ENCODE measurements at regions not wholly inside any gene's neighbourhood (a gene's known extent, or its start where the extent isn't known, plus 50 kb on each side); places are given as distances from the start of the nearest gene placed in this dataset.
"Not testable (repeated sequence)": the region's sequence is repeated elsewhere in the genome, so short reads cannot be mapped to it uniquely, and the experiment has no call there.

DNA sequence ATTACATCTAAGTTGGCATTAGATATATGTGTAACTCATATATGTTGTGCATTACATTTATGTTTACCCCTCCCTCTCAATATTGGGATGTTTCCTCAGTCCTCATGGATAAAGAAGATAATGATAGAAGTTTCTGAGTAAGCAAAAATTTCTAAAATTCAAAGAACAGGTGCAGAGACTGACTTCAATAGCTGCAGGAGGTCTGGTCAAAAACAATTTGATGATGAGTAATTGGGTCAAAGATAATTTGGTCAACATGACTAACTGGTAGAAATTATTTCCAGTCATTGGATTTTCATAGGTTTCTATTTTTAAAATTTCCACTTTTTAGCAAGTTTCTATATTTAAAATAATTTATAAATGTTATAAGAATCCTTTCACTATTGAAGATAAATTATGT is 1130.9 kb upstream of the SLC39A10 start:
- Histone ChIP-seq H3K36me3 (ENCODE audit: insufficient read depth, low read length) (no peaks in the 10 kb centered on the region), H3K27ac (ENCODE audit: low read depth, low read length) (no peak overlapping the region), H3K4me1 (ENCODE audit: insufficient read depth, low read length) (no peaks in the 10 kb centered on the region), H3K9me3 (ENCODE audit: insufficient read depth, low read depth, low read length) (no peaks in the 10 kb centered on the region), H3K9ac (ENCODE audit: low read depth, low read length) (no peak overlapping the region), H3K27me3 (ENCODE audit: insufficient read depth, low read length) (no peaks in the 10 kb centered on the region), H3K4me3 (ENCODE audit: low read length) (no peak overlapping the region)

DNA sequence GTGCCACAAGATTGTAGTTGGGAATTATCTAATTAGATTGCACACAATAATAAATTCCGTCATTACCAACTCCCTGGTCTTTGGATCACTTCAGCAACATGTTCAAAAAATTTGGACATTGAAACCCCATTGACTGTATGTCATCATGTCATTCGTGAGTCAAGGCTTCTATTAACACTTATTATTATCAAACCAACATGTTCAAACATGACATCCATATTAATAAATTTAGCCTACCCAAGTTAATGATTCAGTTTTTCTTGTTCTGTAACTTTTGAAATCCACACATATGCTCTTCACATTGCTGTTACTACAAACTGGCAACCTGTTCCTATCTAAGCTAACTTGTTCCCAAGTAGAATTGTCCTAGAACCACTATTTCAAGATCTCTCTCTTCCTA is 1142.7 kb upstream of the SLC39A10 start:
- WGBS = 94% methylated on average over 2 of the region's 2 CpGs

DNA sequence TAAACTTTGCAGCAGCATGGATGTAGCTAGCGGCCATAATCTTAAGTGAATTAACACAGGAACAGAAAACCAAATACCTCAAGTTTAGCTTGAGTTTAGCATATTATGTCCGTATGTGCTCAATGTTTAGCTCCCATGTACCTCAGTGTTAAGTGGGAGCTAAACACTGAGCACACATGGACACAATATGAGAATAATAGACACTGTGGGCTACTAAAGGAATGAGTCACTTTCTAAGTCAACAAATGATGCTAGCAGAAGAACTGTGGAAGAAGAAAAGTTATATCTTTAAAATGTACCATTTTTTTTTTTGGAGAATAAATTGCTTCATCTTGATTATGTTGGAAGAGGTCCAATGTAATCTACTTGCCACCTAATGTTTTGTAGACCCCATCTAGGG is 1146.0 kb upstream of the SLC39A10 start:
- not testable (repeated sequence) for H3K9ac ChIP-seq (ENCODE audit: low read depth, low read length); H3K4me3 ChIP-seq (ENCODE audit: low read length); H3K36me3 ChIP-seq (ENCODE audit: insufficient read depth, low read length); H3K27ac ChIP-seq (ENCODE audit: low read depth, low read length); H3K27me3 ChIP-seq (ENCODE audit: insufficient read depth, low read length); H3K9me3 ChIP-seq (ENCODE audit: insufficient read depth, low read depth, low read length); H3K4me1 ChIP-seq (ENCODE audit: insufficient read depth, low read length)
- 100% methylated on average over 2 of the region's 2 CpGs for WGBS

More for the DNA sequence above, 1142.7 kb upstream of the SLC39A10 start:
- Histone ChIP-seq H3K9me3 (ENCODE audit: insufficient read depth, low read depth, low read length) (no peaks in the 10 kb centered on the region), H3K4me3 (ENCODE audit: low read length) (no peak overlapping the region), H3K4me1 (ENCODE audit: insufficient read depth, low read length) (no peaks in the 10 kb centered on the region), H3K36me3 (ENCODE audit: insufficient read depth, low read length) (no peaks in the 10 kb centered on the region), H3K9ac (ENCODE audit: low read depth, low read length) (no peak overlapping the region), H3K27ac (ENCODE audit: low read depth, low read length) (no peak overlapping the region), H3K27me3 (ENCODE audit: insufficient read depth, low read length) (no peaks in the 10 kb centered on the region)

DNA sequence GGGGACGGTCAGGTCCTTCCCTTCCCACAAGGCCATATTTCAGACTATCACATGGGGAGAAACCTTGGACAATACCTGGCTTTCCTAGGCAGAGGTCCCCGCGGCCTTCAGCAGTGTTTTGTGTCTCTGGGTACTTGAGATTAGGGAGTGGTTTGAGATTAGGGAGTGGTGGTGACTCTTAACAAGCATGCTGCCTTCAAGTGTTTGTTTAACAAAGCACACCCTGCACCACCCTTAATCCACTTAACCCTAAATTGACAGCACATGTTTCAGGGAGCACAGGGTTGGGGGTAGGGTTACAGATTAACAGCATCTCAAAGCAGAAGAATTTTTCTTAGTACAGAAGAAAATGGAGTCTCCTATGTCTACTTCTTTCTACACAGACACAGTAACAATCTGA is 1152.2 kb upstream of the SLC39A10 start:
- not testable (repeated sequence) for H3K9ac ChIP-seq (ENCODE audit: low read depth, low read length); H3K27ac ChIP-seq (ENCODE audit: low read depth, low read length)
- 48% methylated on average over 3 of the region's 3 CpGs for WGBS

DNA sequence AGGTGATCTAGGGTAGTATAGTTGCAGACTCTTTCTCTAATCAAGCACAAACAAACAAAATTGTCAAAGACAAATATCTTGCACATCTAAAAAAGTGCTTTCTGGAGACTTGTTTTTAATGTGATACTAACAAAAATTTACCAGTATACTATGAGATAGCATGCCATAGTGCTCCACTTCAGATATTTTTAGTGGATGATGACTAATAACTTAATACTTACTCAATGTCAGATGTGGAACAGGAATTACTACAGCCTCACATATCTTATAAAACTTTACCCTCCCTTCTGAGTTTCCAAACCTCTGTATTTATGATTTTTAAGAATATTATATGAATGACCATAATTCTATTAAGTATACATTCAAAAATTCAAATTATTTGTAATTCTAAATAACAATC is 1162.0 kb upstream of the SLC39A10 start:
- no peaks in the 10 kb centered on the region for H3K4me1 ChIP-seq (ENCODE audit: insufficient read depth, low read length)
- no peaks in the 10 kb centered on the region for H3K36me3 ChIP-seq (ENCODE audit: insufficient read depth, low read length)
- H3K27me3 ChIP-seq (ENCODE audit: insufficient read depth, low read length) = no peaks in the 10 kb centered on the region
- H3K4me3 ChIP-seq (ENCODE audit: low read length) = no peak overlapping the region
- H3K9ac ChIP-seq (ENCODE audit: low read depth, low read length) = no peak overlapping the region
- no peaks in the 10 kb centered on the region for H3K9me3 ChIP-seq (ENCODE audit: insufficient read depth, low read depth, low read length)
- H3K27ac ChIP-seq (ENCODE audit: low read depth, low read length) = no peak overlapping the region

More for the DNA sequence above, 1152.2 kb upstream of the SLC39A10 start:
- H3K9me3 ChIP-seq (ENCODE audit: insufficient read depth, low read depth, low read length); H3K36me3 ChIP-seq (ENCODE audit: insufficient read depth, low read length); H3K4me3 ChIP-seq (ENCODE audit: low read length); H3K4me1 ChIP-seq (ENCODE audit: insufficient read depth, low read length); H3K27me3 ChIP-seq (ENCODE audit: insufficient read depth, low read length): not testable (repeated sequence)

DNA sequence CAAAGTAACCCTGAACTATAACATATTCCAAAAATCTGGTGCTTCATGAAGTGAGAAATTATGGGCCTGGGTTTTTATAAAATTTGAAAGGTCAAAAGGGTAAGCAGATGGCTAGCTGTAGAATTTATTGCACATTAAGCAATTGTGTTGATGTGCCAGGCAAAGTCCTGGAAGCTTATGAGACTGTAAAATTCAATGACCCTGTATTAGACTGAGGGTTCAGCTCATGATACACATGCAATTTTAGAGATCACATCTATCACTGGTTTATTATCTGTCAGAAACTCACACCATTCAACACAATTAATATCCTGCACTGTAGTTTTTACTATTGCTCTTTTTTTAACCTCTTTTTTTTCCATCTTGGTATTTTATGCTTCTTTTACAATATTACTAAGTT is 1162.6 kb upstream of the SLC39A10 start:
- H3K36me3 ChIP-seq (ENCODE audit: insufficient read depth, low read length) = no peaks in the 10 kb centered on the region
- no peaks in the 10 kb centered on the region for H3K27me3 ChIP-seq (ENCODE audit: insufficient read depth, low read length)
- no peak overlapping the region for H3K27ac ChIP-seq (ENCODE audit: low read depth, low read length)
- no peaks in the 10 kb centered on the region for H3K9me3 ChIP-seq (ENCODE audit: insufficient read depth, low read depth, low read length)
- H3K9ac ChIP-seq (ENCODE audit: low read depth, low read length) = no peak overlapping the region
- H3K4me1 ChIP-seq (ENCODE audit: insufficient read depth, low read length) = no peaks in the 10 kb centered on the region
- H3K4me3 ChIP-seq (ENCODE audit: low read length) = no peak overlapping the region

DNA sequence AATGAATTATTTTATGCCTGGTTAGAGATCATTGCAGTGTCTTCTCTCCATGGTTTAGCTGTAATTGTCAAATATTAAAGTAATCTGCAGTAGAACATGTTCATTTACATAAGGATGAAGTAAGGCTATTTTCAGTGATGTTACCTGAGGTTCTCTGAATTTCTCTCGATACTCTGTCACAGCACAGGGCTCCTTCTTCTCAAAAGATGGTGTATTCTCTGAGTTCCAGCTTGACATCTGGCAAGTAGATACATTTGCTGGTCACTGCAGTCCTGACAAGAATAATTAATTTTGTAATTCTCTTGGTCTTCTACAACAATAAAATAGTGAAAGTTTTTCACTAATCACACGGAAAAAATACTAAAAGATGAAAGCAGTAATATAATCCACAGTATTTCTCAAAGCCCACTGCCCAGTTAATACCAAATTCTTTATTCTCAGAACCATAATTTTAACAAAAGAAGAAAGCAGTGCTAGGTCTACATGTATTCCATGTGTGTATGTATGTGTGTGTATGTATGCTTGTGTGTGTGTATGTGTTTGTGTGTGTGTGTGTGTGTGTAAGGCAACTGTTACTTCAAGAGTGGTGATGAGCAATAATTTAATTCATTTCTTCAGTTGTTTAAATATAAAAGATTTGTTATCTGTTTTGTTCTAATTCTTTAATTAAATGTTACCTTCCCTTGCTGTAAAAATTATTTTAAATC is 1165.5 kb upstream of the SLC39A10 start:
- no peak overlapping the region for H3K9ac ChIP-seq (ENCODE audit: low read depth, low read length)
- H3K4me1 ChIP-seq (ENCODE audit: insufficient read depth, low read length) = no peaks in the 10 kb centered on the region
- no peaks in the 10 kb centered on the region for H3K27me3 ChIP-seq (ENCODE audit: insufficient read depth, low read length)
- H3K9me3 ChIP-seq (ENCODE audit: insufficient read depth, low read depth, low read length) = no peaks in the 10 kb centered on the region
- no peak overlapping the region for H3K4me3 ChIP-seq (ENCODE audit: low read length)
- no peak overlapping the region for H3K27ac ChIP-seq (ENCODE audit: low read depth, low read length)
- 69% methylated on average over 2 of the region's 2 CpGs for WGBS
- no peaks in the 10 kb centered on the region for H3K36me3 ChIP-seq (ENCODE audit: insufficient read depth, low read length)

DNA sequence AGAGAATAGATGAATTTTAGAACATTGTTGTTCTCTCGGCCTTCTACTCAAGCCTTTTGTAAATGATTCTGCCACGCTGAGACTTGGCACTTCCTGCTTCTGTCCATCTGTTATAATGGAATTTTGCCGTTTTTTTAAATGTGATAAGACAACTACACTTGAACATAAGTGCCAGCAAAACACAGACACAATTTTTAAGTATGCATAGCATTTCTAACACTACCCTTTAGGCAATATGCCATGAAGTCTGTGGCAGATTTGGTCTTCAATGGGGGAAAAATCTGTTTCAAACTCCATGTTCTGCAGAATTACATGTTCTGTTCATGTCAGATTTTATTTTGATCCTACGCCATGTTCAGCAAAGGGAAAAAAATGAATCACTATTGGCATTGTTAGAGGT is 1170.7 kb upstream of the SLC39A10 start:
- 93% methylated on average over 4 of the region's 4 CpGs for WGBS
- H3K9me3 ChIP-seq (ENCODE audit: insufficient read depth, low read depth, low read length) = no peaks in the 10 kb centered on the region

DNA sequence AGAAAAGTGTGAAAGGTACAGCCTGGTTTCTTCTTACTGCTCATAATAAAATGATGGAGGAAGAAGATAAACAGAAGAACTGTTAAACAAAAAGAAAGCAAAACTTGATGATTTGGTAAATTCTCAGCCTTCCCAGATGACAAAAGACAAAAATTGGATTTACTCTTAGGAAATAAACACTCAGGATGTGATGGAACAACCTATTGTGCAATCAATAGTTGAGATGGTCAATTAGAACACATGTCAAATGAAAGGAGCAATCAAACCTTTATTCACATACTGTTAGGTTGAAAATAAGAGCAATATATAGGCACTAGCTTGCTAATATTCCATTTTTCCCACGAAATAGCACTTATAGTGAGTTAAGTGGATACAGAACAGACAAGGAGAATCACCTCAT is 1174.0 kb upstream of the SLC39A10 start:
- H3K9me3 ChIP-seq (ENCODE audit: insufficient read depth, low read depth, low read length) = no peaks in the 10 kb centered on the region
- no peaks in the 10 kb centered on the region for H3K27me3 ChIP-seq (ENCODE audit: insufficient read depth, low read length)
- H3K4me3 ChIP-seq (ENCODE audit: low read length) = no peak overlapping the region
- H3K4me1 ChIP-seq (ENCODE audit: insufficient read depth, low read length) = no peaks in the 10 kb centered on the region
- WGBS = no CpG with 5 or more reads among the region's 1 CpG
- H3K27ac ChIP-seq (ENCODE audit: low read depth, low read length) = no peak overlapping the region
- H3K9ac ChIP-seq (ENCODE audit: low read depth, low read length) = no peak overlapping the region
- no peaks in the 10 kb centered on the region for H3K36me3 ChIP-seq (ENCODE audit: insufficient read depth, low read length)

More for the DNA sequence above, 1170.7 kb upstream of the SLC39A10 start:
- no peak overlapping the region for H3K9ac ChIP-seq (ENCODE audit: low read depth, low read length)
- H3K4me1 ChIP-seq (ENCODE audit: insufficient read depth, low read length) = no peaks in the 10 kb centered on the region
- H3K4me3 ChIP-seq (ENCODE audit: low read length) = no peak overlapping the region
- H3K36me3 ChIP-seq (ENCODE audit: insufficient read depth, low read length) = no peaks in the 10 kb centered on the region
- no peak overlapping the region for H3K27ac ChIP-seq (ENCODE audit: low read depth, low read length)
- no peaks in the 10 kb centered on the region for H3K27me3 ChIP-seq (ENCODE audit: insufficient read depth, low read length)

DNA sequence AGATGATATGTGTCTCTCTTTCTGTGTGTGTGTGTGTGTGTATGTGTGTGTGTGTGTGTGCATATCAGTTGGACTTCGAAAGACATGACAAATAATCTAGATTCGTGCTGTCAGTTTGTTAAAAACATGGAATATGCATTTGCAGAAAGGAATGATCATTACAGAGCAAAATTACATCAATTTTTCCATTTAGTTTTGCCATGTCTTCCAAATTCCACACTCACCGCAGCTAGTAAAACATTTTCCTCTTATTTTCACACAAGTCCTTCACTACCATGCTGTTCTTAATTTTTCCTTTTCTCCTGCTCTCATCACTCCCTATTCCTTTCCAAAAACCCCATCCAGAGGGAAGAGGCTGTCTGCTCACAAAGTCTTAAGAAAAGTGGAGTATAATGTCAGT is 1191.4 kb upstream of the SLC39A10 start:
- Histone ChIP-seq H3K36me3 (ENCODE audit: insufficient read depth, low read length) (no peaks in the 10 kb centered on the region), H3K27ac (ENCODE audit: low read depth, low read length) (no peak overlapping the region), H3K9ac (ENCODE audit: low read depth, low read length) (no peak overlapping the region), H3K9me3 (ENCODE audit: insufficient read depth, low read depth, low read length) (no peaks in the 10 kb centered on the region), H3K27me3 (ENCODE audit: insufficient read depth, low read length) (no peaks in the 10 kb centered on the region), H3K4me1 (ENCODE audit: insufficient read depth, low read length) (no peaks in the 10 kb centered on the region), H3K4me3 (ENCODE audit: low read length) (no peak overlapping the region)
- 90% methylated on average over 3 of the region's 3 CpGs for WGBS

DNA sequence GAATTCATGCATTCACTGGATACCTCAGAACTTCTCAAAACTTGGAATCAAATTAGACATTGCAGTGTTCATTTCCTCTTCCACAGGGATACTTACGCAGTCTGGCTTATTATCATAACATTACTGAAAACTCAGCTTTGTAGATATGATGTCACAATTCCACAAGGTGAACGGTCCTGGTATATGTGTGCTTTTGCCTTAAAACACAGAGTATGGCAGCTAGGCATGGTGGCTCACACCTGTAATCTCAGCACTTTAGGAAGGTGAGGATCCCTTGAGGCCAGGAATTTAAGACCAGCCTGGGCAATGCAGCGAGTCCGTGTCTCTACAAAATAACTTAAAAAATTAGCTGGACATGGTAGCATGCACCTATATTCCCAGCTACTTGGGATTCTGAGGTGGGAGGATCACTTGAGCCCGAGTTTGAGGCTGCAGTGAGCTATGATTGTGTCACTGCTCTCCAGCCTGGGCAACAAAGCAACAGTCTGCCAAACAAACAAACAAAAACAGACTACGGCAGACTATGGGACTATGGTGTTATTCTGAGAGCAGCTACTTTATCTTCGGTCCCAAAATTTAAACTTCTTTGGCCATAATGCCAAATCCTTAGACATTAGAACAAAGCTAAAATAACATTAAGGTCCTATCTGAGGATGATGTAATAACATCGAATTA is 1191.9 kb upstream of the SLC39A10 start:
- Histone ChIP-seq H3K4me1 (ENCODE audit: insufficient read depth, low read length) (no peaks in the 10 kb centered on the region), H3K9ac (ENCODE audit: low read depth, low read length) (no peak overlapping the region), H3K36me3 (ENCODE audit: insufficient read depth, low read length) (no peaks in the 10 kb centered on the region), H3K4me3 (ENCODE audit: low read length) (no peak overlapping the region), H3K27ac (ENCODE audit: low read depth, low read length) (no peak overlapping the region), H3K9me3 (ENCODE audit: insufficient read depth, low read depth, low read length) (no peaks in the 10 kb centered on the region), H3K27me3 (ENCODE audit: insufficient read depth, low read length) (no peaks in the 10 kb centered on the region)
- 75% methylated on average over 8 of the region's 8 CpGs for WGBS

DNA sequence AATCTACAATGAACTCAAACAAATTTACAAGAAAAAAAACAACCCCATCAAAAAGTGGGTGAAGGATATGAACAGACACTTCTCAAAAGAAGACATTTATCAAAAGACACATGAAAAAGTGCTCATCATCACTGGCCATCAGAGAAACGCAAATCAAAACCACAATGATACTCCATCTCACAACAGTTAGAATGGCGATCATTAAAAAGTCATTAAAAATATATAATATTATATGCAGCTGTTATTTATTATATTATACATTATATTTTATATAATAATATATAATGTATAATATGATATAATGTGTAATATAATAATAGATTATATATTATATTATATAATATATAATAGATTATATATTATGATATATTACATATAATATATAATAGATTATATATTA is 1194.1 kb upstream of the SLC39A10 start:
- not testable (repeated sequence) for H3K27me3 ChIP-seq (ENCODE audit: insufficient read depth, low read length); H3K27ac ChIP-seq (ENCODE audit: low read depth, low read length); H3K4me3 ChIP-seq (ENCODE audit: low read length); H3K9me3 ChIP-seq (ENCODE audit: insufficient read depth, low read depth, low read length); H3K4me1 ChIP-seq (ENCODE audit: insufficient read depth, low read length); H3K36me3 ChIP-seq (ENCODE audit: insufficient read depth, low read length); H3K9ac ChIP-seq (ENCODE audit: low read depth, low read length)
- WGBS = no CpG with 5 or more reads among the region's 2 CpGs
